ENCODE measurements at regions not wholly inside any gene's neighbourhood (a gene's known extent, or its start where the extent isn't known, plus 50 kb on each side); places are given as distances from the start of the nearest gene placed in this dataset.

GRCh38 chr4:124173912-124174311, 538.6 kb downstream of the ANKRD50 start:
- peaks cover 0 to 4% (median 2%) of the 10 kb centered on the region in 3 donors for H3K9me3 ChIP-seq (ENCODE audit: control insufficient read depth in 3 of 3, low read length in 3 of 3)
- H3K9ac ChIP-seq (ENCODE audit: low read depth in 1 of 3, low read length in 3 of 3), result no peak overlapping the region
- no peaks in the 10 kb centered on the region for H3K36me3 ChIP-seq (ENCODE audit: control insufficient read depth in 3 of 3, insufficient read depth in 3 of 3, low read length in 3 of 3)
- no peak overlapping the region for H3K27ac ChIP-seq (ENCODE audit: low read depth, low read length)
- H3K4me1 ChIP-seq (ENCODE audit: control insufficient read depth in 3 of 3, insufficient read depth in 3 of 3, low read length in 3 of 3), result no peaks in the 10 kb centered on the region
- no peaks in the 10 kb centered on the region for H3K27me3 ChIP-seq (ENCODE audit: control insufficient read depth in 3 of 3, insufficient read depth in 3 of 3, low read length in 3 of 3)
- H3K4me3 ChIP-seq (ENCODE audit: low read length in 3 of 3), result no peak overlapping the region

DNA sequence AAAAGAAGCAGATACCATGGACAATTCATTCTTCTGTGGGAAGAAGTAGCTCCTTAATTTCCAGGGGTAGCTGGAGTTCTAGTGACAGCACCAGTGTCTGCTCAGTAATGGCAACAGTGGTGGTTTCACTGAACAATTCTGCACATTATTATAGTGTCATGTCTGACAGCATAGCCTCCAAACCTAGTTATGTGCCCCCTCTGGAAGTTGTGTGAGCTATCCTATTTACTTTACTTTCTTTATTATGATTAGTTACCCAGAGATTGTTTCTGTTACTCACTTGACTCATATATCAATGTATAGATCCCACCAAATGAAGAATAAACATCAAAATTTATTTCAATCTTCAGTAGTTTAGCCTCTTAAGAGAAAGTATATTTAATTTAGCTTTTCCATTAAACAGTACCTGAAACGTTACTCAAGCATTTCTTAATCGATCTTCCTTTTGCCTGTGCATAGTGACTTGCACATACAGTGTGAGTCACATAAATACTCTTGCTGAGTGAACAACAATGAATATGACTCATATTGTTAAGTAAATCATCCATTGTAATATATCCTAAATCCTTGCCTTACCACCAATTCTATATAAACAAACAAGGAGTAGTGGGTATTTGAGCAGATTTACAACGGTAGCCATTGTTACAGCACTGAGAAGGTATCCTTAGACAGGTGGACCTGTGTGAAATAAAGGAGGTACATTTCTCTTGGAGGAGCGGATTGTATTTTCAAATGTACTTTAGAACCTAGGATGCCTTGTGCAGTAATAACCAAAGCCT, 534.7 kb downstream of the ANKRD50 start:
- Histone ChIP-seq H3K36me3 (ENCODE audit: control insufficient read depth in 3 of 3, insufficient read depth in 3 of 3, low read length in 3 of 3) (no peaks in the 10 kb centered on the region), H3K27ac (ENCODE audit: low read depth, low read length) (no peak overlapping the region), H3K4me1 (ENCODE audit: control insufficient read depth in 3 of 3, insufficient read depth in 3 of 3, low read length in 3 of 3) (no peaks in the 10 kb centered on the region), H3K27me3 (ENCODE audit: control insufficient read depth in 3 of 3, insufficient read depth in 3 of 3, low read length in 3 of 3) (no peaks in the 10 kb centered on the region), H3K9ac (ENCODE audit: low read depth in 1 of 3, low read length in 3 of 3) (no peak overlapping the region), H3K4me3 (ENCODE audit: low read length in 3 of 3) (no peak overlapping the region), H3K9me3 (ENCODE audit: control insufficient read depth in 3 of 3, low read length in 3 of 3) (no peaks in the 10 kb centered on the region)

DNA sequence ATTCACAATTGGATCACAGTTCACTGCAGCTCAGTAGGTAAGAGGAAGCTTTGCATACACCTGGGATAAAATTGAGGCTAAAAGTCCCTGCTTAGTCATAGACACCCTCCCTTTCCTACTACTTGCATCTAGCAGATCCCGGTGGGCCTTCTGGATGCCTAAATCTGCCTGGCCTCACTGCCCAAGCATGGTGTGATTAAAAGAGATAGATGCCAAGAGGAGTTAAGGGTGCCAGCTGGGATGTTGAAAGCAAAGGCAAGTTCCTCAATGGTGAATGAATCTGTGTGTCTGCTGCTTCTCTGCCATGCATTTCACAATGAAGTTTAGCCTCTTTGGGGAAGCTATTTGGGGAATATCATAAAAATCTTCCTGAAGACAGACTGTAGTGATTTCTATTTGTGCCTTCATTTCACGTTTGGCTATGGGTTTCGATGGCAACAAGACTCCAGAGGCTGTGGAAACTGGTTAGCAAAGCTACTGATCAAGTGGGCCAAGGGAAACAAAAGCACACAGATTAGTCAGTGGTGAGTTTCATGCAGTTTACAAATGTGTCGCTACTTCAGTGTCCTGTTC, 534.0 kb downstream of the ANKRD50 start:
- Histone ChIP-seq H3K27ac (ENCODE audit: low read depth, low read length) (no peak overlapping the region), H3K9ac (ENCODE audit: low read depth in 1 of 3, low read length in 3 of 3) (no peak overlapping the region), H3K9me3 (ENCODE audit: control insufficient read depth in 3 of 3, low read length in 3 of 3) (no peaks in the 10 kb centered on the region)

DNA sequence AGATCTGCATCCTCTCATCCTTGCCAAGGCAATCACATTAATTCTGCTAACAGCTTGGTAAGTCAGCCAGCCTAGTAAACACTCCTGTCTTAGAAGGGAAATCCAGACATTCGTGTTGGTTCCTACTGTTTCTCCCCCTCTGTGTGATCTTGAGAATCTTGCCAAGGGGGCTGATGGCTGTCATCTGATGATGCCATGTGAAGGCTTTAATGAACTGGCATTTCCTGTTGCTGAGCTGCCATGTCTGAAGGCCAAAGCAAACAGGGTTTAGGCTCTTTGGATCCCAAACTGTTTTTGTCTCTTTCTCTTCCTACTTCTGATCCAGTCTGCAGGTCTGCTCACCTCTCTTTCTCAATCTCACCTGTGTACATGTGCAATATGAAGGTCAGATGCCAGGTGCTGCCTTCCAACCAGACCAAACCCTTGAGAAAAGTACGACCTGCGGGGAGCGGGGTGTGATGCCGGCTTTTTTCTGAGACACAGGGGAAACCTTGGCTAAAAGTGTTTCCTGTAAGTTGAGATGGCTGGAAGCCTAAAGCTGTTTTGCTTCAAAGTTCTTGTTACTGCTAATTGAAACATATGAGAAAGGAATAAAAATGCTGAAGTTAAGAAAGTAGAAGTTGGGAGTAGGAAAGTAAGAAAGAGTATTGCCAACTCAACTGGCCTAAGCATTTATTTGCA, 532.9 kb downstream of the ANKRD50 start:
- Histone ChIP-seq H3K9me3 (ENCODE audit: control insufficient read depth in 3 of 3, low read length in 3 of 3) (no peaks in the 10 kb centered on the region), H3K36me3 (ENCODE audit: control insufficient read depth in 3 of 3, insufficient read depth in 3 of 3, low read length in 3 of 3) (no peaks in the 10 kb centered on the region), H3K9ac (ENCODE audit: low read depth in 1 of 3, low read length in 3 of 3) (no peak overlapping the region), H3K4me3 (ENCODE audit: low read length in 3 of 3) (no peak overlapping the region), H3K4me1 (ENCODE audit: control insufficient read depth in 3 of 3, insufficient read depth in 3 of 3, low read length in 3 of 3) (no peaks in the 10 kb centered on the region), H3K27me3 (ENCODE audit: control insufficient read depth in 3 of 3, insufficient read depth in 3 of 3, low read length in 3 of 3) (no peaks in the 10 kb centered on the region), H3K27ac (ENCODE audit: low read depth, low read length) (no peak overlapping the region)

More for the DNA sequence above, 534.0 kb downstream of the ANKRD50 start:
- Histone ChIP-seq H3K4me1 (ENCODE audit: control insufficient read depth in 3 of 3, insufficient read depth in 3 of 3, low read length in 3 of 3) (no peaks in the 10 kb centered on the region), H3K27me3 (ENCODE audit: control insufficient read depth in 3 of 3, insufficient read depth in 3 of 3, low read length in 3 of 3) (no peaks in the 10 kb centered on the region), H3K4me3 (ENCODE audit: low read length in 3 of 3) (no peak overlapping the region), H3K36me3 (ENCODE audit: control insufficient read depth in 3 of 3, insufficient read depth in 3 of 3, low read length in 3 of 3) (no peaks in the 10 kb centered on the region)

GRCh38 chr4:124181039-124181438, 531.5 kb downstream of the ANKRD50 start:
- Histone ChIP-seq H3K27me3 (ENCODE audit: control insufficient read depth in 3 of 3, insufficient read depth in 3 of 3, low read length in 3 of 3) (no peaks in the 10 kb centered on the region), H3K36me3 (ENCODE audit: control insufficient read depth in 3 of 3, insufficient read depth in 3 of 3, low read length in 3 of 3) (no peaks in the 10 kb centered on the region), H3K27ac (ENCODE audit: low read depth, low read length) (no peak overlapping the region), H3K4me3 (ENCODE audit: low read length in 3 of 3) (no peak overlapping the region), H3K9ac (ENCODE audit: low read depth in 1 of 3, low read length in 3 of 3) (no peak overlapping the region), H3K9me3 (ENCODE audit: control insufficient read depth in 3 of 3, low read length in 3 of 3) (no peaks in the 10 kb centered on the region), H3K4me1 (ENCODE audit: control insufficient read depth in 3 of 3, insufficient read depth in 3 of 3, low read length in 3 of 3) (no peaks in the 10 kb centered on the region)

- H3K9me3 ChIP-seq (ENCODE audit: control insufficient read depth in 3 of 3, low read length in 3 of 3), result no peaks in the 10 kb centered on the region
- no peaks in the 10 kb centered on the region for H3K27me3 ChIP-seq (ENCODE audit: control insufficient read depth in 3 of 3, insufficient read depth in 3 of 3, low read length in 3 of 3)
- no peak overlapping the region for H3K27ac ChIP-seq (ENCODE audit: low read depth, low read length)
- no peaks in the 10 kb centered on the region for H3K36me3 ChIP-seq (ENCODE audit: control insufficient read depth in 3 of 3, insufficient read depth in 3 of 3, low read length in 3 of 3)
- no peaks in the 10 kb centered on the region for H3K4me1 ChIP-seq (ENCODE audit: control insufficient read depth in 3 of 3, insufficient read depth in 3 of 3, low read length in 3 of 3)
- no peak overlapping the region for H3K9ac ChIP-seq (ENCODE audit: low read depth in 1 of 3, low read length in 3 of 3)
- H3K4me3 ChIP-seq (ENCODE audit: low read length in 3 of 3), result no peak overlapping the region
Observed at GRCh38 chr4:124183231-124183630, 529.3 kb downstream of the ANKRD50 start.

GRCh38 chr4:124183926-124184325, 528.6 kb downstream of the ANKRD50 start:
- Histone ChIP-seq H3K27me3 (ENCODE audit: control insufficient read depth in 3 of 3, insufficient read depth in 3 of 3, low read length in 3 of 3) (no peaks in the 10 kb centered on the region), H3K9ac (ENCODE audit: low read depth in 1 of 3, low read length in 3 of 3) (no peak overlapping the region), H3K36me3 (ENCODE audit: control insufficient read depth in 3 of 3, insufficient read depth in 3 of 3, low read length in 3 of 3) (no peaks in the 10 kb centered on the region), H3K4me3 (ENCODE audit: low read length in 3 of 3) (no peak overlapping the region), H3K9me3 (ENCODE audit: control insufficient read depth in 3 of 3, low read length in 3 of 3) (no peaks in the 10 kb centered on the region), H3K27ac (ENCODE audit: low read depth, low read length) (no peak overlapping the region), H3K4me1 (ENCODE audit: control insufficient read depth in 3 of 3, insufficient read depth in 3 of 3, low read length in 3 of 3) (no peaks in the 10 kb centered on the region)

- Histone ChIP-seq H3K9me3 (ENCODE audit: control insufficient read depth in 3 of 3, low read length in 3 of 3) (no peaks in the 10 kb centered on the region), H3K36me3 (ENCODE audit: control insufficient read depth in 3 of 3, insufficient read depth in 3 of 3, low read length in 3 of 3) (no peaks in the 10 kb centered on the region), H3K9ac (ENCODE audit: low read depth in 1 of 3, low read length in 3 of 3) (no peak overlapping the region), H3K27ac (ENCODE audit: low read depth, low read length) (no peak overlapping the region), H3K27me3 (ENCODE audit: control insufficient read depth in 3 of 3, insufficient read depth in 3 of 3, low read length in 3 of 3) (no peaks in the 10 kb centered on the region), H3K4me1 (ENCODE audit: control insufficient read depth in 3 of 3, insufficient read depth in 3 of 3, low read length in 3 of 3) (no peaks in the 10 kb centered on the region), H3K4me3 (ENCODE audit: low read length in 3 of 3) (no peak overlapping the region)
Observed at GRCh38 chr4:124184792-124185191, 527.7 kb downstream of the ANKRD50 start.

DNA sequence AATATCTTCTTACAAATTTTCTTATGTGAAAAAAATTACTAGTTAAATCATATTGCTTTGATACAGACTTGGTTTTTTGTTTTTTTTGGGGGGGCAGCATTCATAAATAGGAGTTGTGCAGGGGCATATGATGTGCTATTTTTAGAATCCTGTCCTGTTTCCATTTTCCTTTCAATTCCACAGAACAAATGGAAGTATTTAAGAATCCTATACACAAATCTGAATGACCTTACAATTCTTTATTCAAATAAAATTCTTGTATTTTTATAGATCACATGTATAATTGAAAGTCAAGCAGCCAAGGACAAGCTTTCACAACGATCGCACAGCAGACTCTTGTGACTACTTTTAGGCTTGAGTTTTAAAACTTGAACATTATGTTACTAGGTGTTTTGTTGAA, 523.9 kb downstream of the ANKRD50 start:
- no peak overlapping the region for H3K4me3 ChIP-seq (ENCODE audit: low read length in 3 of 3)
- H3K9me3 ChIP-seq (ENCODE audit: control insufficient read depth in 3 of 3, low read length in 3 of 3), result no peaks in the 10 kb centered on the region
- H3K4me1 ChIP-seq (ENCODE audit: control insufficient read depth in 3 of 3, insufficient read depth in 3 of 3, low read length in 3 of 3), result no peaks in the 10 kb centered on the region
- no peak overlapping the region for H3K27ac ChIP-seq (ENCODE audit: low read depth, low read length)
- H3K27me3 ChIP-seq (ENCODE audit: control insufficient read depth in 3 of 3, insufficient read depth in 3 of 3, low read length in 3 of 3), result no peaks in the 10 kb centered on the region
- H3K9ac ChIP-seq (ENCODE audit: low read depth in 1 of 3, low read length in 3 of 3), result no peak overlapping the region
- no peaks in the 10 kb centered on the region for H3K36me3 ChIP-seq (ENCODE audit: control insufficient read depth in 3 of 3, insufficient read depth in 3 of 3, low read length in 3 of 3)

- H3K4me1 ChIP-seq (ENCODE audit: control insufficient read depth in 3 of 3, insufficient read depth in 3 of 3, low read length in 3 of 3), result no peaks in the 10 kb centered on the region
- H3K4me3 ChIP-seq (ENCODE audit: low read length in 3 of 3), result no peak overlapping the region
- H3K27me3 ChIP-seq (ENCODE audit: control insufficient read depth in 3 of 3, insufficient read depth in 3 of 3, low read length in 3 of 3), result no peaks in the 10 kb centered on the region
- H3K27ac ChIP-seq (ENCODE audit: low read depth, low read length), result no peak overlapping the region
- no peaks in the 10 kb centered on the region for H3K9me3 ChIP-seq (ENCODE audit: control insufficient read depth in 3 of 3, low read length in 3 of 3)
- H3K9ac ChIP-seq (ENCODE audit: low read depth in 1 of 3, low read length in 3 of 3), result no peak overlapping the region
- no peaks in the 10 kb centered on the region for H3K36me3 ChIP-seq (ENCODE audit: control insufficient read depth in 3 of 3, insufficient read depth in 3 of 3, low read length in 3 of 3)
Observed at GRCh38 chr4:124189545-124189944, 523.0 kb downstream of the ANKRD50 start.

All from skeletal muscle tissue (tissue), 3 donors.